GM21390 (cell line): ENCODE measurements at regions not wholly inside any gene's neighbourhood (a gene's known extent, or its start where the extent isn't known, plus 50 kb on each side); places are given as distances from the start of the nearest gene placed in this dataset.

ENCODE experiments used
- ATAC-seq: cut with Tn5 transposase; IDR thresholded peaks from one replicate; pipeline ENCODE4 v1.9.1; 2021; ENCODE audit not compliant: unreplicated experiment

DNA sequence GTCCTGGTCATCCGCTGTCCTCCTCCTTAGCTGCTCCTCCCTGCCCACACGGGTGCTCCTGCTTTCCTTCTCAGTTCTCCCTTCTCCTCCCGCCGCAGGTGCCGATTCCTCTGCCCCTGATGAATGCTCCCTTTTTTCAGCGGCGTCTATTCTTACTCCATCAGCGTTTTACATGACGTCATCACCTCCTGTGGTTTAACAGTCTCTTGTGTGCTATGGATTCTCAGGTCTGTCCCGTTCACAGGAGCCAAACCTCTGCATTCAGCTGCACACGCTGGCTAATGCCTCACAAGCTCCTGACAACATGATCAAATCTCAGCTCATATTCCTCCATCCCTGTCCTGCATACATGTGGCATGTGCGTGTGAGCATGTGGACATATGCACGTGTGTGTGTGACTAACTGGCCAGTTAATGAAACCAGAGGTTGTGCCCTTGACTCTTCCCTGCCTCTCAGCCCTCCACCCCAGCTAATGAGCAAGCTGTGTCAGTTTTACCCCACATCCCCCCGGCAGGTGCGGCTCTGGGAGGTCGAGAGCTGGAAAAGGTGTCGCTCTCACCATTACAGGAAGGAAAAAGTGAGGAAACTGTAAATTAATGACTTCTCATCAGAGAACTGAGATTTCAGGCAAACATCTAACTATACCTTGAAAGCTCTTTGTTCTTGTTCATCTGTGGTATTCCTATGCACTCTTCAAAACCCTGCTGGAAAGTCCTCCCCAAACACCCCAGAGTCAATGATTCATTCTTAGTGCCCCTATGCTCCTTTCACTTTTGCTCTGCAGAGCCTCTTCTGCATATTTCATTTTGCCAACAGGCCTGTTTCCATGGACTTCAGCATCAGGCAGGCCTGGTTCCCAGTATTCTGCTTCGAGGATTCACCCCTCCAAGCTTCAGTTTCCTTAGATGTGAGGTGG is 163.1 kb downstream of the TTLL2 start:
- no peak for ATAC-seq

DNA sequence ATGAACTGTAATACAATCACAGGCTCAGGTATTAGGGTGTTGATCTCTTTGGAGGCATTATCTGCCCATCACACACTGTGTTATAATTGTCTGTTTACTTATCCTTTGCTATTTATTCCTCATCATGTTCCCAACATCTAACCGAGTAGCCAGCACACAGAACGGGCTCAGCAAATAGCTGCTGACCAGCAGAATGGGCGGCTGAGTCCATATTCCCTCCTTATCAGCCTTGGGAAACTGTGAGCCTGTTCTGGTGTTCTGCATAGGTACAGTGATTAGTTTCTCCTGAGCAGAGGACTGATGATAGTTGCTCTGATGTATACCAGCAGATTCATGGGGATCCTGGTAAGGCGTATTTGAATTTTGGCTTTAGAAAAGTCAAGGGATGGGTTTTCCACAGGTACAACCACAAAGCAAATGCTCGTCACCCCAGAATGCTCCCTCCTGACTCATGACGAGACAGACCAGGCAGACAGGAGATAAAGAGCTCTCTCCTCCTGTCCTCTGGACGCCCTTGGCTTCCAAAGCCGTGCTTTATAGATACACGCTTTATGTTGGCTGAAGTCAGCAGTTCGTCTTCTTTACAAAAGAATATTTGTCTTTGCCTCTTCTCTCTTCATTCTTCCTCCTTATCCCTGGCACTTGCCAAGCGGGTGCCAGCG is 166.7 kb downstream of the TTLL2 start:
- no peak for ATAC-seq

DNA sequence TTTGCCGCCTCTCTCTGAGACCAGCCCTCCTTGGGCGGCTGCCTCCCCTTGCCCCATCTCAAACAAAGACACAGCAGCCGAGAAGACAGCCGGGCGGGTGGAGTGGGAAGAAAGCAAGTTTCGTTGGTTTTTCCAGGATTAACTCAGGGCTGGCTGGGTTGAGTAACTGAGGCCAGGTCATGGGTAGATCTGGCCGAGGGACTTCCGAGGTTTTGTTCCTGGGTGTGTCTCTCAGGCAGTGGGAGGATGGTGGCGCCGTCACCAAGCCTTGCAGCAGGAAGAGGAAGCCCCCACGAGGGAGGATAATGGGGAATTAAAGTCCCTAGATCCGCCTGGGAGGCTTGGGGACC is 167.2 kb downstream of the TTLL2 start:
- ATAC-seq = no peak

DNA sequence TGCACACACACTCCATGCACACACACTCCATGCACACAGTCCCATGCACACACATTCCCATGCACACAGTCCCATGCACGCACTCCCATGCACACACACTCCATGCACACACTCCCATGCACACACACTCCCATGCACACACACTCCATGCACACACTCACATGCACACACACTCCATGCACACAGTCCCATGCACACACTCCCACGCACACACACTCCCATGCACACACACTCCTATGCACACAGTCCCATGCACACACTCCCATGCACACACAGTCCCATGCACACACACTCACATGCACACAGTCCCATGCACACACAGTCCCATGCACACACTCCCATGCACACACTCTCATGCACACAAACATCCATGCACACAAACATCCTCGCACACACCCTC is 168.4 kb downstream of the TTLL2 start:
- no peak for ATAC-seq

DNA sequence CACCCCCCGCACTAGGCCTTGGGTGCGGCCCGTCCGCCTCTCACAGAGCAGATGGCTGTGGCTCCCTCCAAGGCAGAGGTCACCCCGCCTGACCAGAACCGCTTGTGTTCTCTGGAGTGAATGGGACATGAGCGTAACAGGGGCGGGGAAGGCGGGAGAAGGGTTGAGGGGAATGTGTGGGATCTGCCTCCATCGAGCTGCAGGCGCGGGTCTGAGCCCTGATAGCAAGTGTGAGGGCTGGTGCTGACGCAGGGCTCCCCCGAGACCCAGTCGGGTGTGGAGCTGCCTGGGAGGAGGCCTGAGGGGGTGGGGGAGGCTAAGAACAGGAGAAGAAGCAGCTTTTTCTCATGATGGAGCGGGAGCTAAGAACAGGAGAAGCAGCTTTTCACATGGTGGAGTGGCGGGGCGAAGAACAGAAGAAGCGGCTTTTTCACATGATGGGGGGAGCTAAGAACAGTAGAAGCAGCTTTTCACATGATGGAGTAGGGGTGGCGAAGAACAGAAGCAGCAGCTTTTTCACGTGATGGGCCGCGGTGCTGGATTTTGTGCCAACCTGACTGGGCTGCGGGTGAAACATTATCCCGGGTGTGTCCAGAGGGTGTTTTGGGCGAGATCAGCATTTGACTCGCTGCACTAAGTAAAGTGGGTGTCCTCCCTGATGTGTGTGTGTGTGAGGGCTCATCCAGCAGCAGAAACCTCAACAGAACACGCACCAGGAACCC is 169.3 kb downstream of the TTLL2 start:
- no peak for ATAC-seq

DNA sequence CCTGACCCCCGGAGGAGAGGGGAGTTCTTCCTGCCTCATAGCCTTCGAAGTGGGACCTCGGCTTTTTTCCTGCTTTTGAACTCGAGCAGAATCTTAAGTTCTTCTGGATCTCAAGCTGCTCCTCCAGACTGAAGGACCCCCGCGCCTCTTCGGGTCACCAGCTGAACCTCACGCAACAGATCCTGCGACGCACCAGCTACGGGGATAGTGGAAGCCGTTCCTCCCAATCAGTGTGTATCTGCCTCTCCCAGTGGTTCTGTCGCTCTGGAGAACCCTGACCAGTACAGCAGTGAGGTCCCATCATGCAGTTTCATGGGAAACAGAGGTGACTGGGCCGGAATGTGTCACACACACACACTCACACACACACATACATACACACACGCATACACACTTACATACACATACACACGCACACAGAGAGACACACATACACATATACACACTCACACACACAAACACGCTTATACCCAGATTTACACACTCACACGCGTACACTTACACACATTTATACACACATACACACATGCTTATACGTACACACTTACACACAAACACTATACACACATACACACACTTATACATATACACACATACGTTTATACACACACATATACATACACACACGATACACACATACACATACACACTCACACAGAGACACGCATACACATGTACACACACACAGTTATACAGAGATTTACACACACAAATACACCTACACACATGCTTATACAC is 170.0 kb downstream of the TTLL2 start:
- ATAC-seq = no peak

DNA sequence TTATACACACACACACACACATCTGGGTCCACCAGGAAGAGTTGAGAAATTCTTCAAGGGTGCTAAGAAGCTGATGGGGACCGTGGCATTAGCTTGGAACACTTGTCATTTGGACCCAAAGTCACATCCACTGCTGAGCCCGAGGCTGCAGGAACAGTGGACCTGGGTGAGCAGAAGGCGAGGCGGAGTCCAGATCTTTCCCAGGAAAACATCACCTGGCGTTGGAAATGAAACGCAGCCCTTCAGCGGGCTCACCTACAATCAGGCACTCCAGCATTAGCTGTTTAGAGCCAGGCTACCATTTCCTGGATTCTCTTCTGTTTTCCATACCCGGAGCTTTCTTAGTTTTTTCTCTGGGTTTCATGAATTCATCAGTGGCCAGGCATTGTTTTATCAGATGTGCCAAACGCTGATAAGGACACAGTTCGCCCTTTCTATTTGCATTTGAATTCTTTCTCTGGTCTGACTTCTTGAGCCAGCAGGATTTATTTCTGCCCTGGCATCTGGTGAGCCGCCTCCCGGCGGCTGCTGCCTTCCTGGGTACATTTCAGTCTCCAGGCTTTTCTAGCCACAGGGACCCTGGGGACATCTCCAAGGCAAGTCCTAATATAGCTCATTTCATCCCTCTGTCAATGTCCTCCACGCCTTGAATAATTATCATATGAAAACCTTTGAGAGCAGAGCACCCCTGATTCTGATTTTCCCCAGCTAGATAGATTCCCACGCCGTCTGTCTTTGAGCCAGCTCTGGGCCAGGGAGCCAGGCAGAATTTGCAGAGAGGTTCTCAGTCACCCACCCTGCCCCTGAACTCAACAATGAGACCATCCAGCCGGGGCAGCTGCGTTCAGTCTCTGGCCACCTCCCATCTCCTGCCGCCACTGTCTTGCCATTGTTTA is 170.9 kb downstream of the TTLL2 start:
- no peak for ATAC-seq

DNA sequence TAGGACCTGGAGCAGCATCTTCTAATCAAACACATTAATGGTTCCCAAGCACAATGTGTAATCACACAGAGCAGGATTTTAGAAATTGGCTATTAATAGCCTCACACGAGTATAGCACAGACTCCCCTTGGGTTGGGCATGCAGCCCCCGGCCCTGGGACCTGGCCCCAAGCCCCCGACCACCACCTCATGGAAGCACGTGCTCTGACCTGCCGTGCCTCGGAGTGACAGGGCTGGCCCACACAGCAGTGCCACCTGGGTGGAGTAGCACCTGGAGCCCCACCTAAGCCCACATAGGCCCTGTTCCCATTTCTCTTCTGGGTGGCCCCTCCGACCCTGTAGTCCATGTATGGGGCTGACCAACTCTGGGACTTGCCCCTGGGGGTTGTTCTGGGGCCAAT is 171.8 kb downstream of the TTLL2 start:
- no peak for ATAC-seq

DNA sequence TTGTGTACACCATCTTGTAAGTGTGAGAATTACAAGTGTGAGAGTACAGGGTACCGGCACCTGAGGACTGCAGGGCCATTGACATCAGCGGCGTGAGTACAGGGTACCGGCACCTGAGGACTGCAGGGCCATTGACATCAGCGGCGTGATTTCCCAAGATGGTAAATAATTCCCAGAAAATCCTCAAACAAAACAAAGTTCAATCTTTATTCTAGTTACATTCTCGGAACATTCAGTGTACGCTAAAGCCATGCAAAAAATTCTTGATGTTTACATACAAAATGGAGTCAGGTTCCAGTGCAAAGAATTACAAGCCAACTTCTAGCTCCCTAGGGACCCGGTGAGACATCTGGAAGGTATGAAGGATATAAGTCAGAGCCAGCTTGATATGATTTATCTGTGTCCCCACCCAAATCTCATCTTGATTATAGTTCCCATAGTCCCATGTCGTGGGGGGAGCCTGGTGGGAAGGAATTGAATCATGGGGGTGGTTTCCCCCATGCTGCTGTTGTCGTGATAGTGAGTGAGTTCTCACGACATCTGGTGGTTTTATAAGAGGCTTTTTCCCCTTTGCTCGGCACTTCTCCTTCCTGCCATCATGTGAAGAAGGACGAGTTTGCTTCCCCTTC is 172.7 kb downstream of the TTLL2 start:
- no peak for ATAC-seq

DNA sequence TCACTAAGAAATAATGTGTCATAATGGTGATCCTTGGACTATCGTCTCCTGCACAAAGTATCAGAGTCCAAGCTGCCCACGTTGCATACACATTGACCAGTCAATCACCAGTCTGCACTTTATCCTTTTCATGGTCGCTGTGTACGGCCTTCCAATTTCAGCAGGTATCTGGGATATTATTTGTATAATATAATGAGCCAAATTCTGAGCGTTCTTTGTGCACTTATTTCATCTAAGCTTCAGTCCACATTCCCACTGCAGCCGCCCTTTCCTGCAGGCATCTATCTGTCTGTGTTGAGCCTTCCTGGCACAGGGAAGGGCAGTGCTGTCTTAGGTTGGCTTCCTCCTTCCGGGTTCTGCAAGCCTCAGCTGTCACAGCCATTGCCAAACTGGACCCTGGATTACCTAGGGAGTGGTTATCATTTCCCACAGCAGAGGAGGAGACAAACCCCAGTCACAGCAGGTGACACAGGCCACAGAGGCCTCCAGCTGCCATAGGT is 174.3 kb downstream of the TTLL2 start:
- no peak for ATAC-seq

DNA sequence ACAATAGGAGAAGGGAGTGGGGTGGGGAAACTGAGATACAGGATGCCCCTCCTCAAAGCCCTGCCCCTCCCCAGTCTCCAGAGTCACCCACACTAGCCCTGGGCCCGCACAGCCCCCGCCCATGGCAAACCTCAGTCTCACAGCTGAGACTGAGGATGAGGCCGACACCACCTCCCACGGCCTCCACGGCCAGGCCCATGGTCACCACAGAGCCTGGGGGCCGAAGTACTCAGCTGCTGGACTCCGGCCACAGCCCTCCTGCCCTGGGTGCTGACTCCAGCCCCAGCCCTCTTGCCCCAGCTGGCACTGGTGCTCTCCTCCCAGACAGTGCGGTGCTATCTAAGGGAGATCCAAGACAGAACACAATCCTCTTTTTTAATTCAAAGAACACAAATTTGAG is 176.1 kb downstream of the TTLL2 start:
- ATAC-seq = no peak

DNA sequence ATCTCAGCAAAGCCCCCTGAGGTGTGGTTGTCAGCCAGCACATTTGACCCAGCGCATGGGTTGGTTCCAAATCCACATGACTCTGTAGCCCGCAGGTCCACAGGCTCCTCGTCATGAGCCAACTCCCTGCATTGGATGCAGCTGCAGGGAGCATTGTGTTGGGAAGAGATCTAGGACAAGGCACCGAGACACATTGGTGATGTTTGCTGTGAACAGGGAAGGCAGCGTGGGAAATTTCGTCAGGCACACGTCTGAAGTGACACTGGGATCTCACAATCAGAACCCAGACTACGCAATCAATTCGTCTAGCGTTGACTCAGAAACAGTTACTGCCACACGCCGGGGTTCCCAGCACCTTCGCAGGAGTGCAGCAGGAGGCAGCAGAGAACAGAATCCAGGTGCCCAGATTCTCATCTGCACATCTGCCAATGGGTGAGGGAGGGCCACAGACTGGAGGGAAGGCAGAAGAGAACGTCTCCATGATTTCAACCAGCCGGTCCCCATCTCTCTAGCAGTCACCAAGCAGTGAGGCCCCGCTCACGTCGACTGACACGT is 177.0 kb downstream of the TTLL2 start:
- no peak for ATAC-seq

DNA sequence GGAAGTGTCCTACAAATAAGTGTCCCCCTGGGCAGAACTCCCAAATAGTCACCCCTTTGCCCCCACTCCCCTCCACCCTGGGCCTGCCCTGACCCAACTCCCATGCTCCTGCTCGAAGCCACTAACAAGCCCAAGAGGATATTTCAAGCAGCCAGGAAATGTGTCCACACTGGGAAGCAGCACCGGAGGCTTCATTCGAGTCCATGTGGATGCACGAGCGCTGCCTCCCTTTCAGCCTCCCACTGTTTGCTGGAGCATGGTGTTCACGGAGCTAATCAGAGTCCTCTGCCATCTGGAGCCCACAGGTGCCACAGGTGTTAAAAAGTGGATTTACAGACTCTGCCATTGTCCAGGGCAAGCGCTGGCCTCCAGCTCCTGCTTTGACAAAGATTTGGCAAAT is 177.6 kb downstream of the TTLL2 start:
- ATAC-seq = no peak

DNA sequence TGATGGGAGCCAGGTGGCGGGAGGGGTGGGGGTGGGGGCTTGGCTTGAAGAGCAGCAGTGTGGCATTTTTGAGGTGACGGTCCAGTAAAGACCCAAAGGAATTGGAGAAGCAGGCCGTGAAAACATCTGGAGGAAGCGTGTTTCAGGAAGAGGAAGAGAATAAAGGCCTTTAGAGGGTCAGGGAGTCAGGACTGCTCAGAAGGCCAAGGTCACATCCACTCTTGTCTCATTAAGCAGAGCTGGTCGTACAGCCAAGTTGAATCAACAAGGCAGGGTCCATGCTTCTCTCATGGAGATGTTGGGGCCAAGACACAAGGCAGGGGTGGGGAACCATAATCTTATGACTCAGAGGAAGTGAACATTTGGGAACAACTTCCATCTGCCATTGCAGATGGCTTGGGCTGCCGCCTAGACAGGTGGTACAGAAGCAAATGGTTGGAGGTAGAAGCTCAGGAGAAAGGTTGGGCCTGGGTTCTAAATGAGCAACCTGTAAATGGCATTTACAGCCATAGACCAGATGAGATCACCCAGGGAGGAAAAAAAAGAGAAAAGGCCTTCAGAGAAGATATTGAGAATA is 179.6 kb downstream of the TTLL2 start:
- no peak for ATAC-seq

DNA sequence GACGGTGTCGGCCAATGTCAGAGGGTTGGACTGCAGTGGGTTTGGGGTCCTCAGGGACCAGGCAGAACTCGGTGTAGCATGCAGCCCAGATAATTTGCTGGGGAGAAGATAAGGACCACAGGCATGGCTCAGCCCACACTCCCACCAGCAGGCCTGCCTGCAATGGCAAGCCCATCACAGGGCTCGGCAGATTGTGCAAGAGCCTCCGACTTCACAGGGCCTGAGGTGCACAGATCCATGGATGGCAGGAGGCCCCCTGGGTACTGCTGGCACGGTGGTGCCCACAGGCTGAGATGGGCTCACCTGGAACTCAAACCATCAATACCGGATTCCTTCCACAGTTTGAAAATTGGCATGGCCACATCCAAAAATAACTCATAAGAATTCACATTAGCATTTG is 180.3 kb downstream of the TTLL2 start:
- no peak for ATAC-seq

DNA sequence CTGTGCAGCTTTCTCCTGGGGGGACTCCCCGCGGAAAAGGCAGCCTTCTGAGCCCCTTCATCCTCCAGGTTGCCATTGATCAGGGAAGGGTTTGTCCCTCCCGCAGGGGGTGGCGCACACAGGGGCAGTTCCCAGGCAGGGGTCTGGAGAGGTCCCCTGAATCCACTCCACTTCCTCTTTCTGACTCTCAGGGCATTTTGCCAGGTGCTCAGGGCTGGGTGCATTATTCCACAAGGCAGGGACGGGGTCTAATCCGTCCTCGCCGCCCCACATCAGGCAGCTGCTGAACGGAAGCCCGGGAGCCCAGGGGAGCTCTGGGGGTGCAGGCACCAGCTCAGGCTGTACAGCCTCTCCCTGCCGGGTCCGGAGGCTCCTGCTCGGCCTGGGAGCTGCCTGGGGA is 180.9 kb downstream of the TTLL2 start:
- no peak for ATAC-seq

DNA sequence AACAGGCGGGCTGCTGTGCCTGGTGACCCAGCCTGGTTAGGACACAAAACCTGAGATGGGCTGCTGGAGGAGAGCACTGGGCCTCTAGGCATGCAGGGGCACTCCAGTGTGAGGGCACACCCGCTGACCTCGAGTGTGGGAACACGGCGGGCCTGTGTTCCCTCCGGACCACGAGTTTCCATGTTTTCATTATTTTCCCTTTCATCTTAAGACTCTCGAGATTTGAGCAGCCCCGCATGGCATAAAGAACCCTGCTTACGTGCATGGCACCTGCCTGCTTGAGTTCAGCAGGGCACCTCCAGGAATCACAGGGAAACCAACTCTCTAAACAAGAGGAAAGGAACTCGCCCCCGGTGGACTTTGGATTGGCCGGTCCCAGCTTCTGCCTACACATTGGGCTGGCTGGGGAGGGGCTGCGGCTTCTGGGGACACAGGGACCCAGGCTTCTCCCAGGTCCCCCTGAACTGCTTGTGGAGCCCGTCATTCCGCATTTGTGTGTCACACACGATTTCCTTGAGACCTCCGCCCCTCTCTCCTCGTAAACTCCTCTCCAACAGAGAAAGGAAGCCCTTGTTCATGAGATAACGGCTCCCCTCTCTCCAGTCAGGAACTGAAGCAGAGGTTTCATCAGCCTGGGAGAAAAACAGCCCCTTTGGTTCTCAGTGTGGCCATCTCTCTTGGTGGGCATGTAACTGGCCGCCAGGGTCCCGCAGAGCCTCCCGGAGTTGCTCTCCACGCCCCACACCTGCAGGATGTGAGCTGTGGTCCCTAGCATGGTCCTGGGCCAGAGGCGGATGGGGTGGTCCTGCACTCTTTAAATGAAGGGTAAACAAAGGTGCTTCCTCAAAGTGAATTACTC is 181.8 kb downstream of the TTLL2 start:
- no peak for ATAC-seq

DNA sequence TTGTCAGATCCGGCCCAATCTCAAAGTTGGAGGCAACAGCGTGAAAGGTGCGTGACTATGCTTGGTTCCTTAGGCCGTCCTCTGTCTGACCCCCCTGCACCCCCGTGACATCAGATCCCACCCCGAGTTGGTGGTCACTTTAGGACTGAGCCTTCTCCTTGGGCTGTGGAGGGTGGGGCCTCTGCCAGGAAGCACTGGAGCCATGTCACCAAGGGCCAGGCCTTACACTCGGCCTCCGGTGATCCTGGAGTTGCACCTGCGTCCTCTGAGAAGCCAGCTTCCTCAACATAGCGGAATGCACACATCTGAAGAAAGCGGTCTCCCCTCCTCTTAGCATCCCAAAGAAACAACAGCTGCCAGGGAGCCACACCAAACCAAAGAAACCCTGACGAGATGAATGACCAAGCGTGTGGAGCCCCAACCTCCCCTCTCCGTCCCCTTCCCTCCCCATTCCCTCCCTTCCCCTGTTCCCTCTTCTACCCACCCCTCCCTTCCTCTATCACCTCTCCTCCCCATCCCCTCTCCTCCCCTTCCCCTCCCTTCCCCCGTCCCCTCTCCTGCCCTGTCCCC is 182.6 kb downstream of the TTLL2 start:
- ATAC-seq = no peak
